GM12878 (cell line): ENCODE measurements at regions not wholly inside any gene's neighbourhood (a gene's known extent, or its start where the extent isn't known, plus 50 kb on each side); places are given as distances from the start of the nearest gene placed in this dataset.

Experiments used
- CTCF ChIP-seq, 3 experiments: IDR thresholded peaks in 2 of 3; conservative IDR thresholded peaks in 1 of 3; 2 replicates each; pipeline ENCODE4 v1.5.1; 2011; ENCODE audit warnings: low read depth in 3 of 3, low read length in 3 of 3, mild to moderate bottlenecking in 3 of 3, control low read depth in 2 of 3, moderate library complexity in 2 of 3, inconsistent platforms in 1 of 3, mixed read lengths in 1 of 3; ENCODE audit not compliant: control insufficient read depth in 2 of 3, insufficient read depth in 1 of 3; ENCODE audit errors: extremely low read depth in 1 of 3
- NFYB ChIP-seq: IDR thresholded peaks from 2 replicates; pipeline ENCODE4 v1.6.1; 2011; ENCODE audit warnings: low read depth, mild to moderate bottlenecking, low read length, improper control_type of control experiment, moderate library complexity; ENCODE audit not compliant: insufficient read depth
- POLR2A ChIP-seq: IDR thresholded peaks from 2 replicates; pipeline ENCODE4 v1.6.1; 2011; ENCODE audit warnings: low read depth, mild to moderate bottlenecking, low read length
- SIX5 ChIP-seq: IDR thresholded peaks from 2 replicates; pipeline ENCODE4 v1.6.1; 2011; ENCODE audit warnings: mild to moderate bottlenecking, low read depth, low read length, moderate library complexity; ENCODE audit not compliant: severe bottlenecking
- YY1 ChIP-seq: IDR thresholded peaks from 2 replicates; pipeline ENCODE4 v1.6.1; 2011; ENCODE audit warnings: low read depth, mild to moderate bottlenecking, low read length
- ZNF24 ChIP-seq: fragments of 450-650 bp; IDR thresholded peaks from 2 replicates; pipeline ENCODE4 v1.6.1; 2017; ENCODE audit warnings: antibody characterized with exemption, mild to moderate bottlenecking

DNA sequence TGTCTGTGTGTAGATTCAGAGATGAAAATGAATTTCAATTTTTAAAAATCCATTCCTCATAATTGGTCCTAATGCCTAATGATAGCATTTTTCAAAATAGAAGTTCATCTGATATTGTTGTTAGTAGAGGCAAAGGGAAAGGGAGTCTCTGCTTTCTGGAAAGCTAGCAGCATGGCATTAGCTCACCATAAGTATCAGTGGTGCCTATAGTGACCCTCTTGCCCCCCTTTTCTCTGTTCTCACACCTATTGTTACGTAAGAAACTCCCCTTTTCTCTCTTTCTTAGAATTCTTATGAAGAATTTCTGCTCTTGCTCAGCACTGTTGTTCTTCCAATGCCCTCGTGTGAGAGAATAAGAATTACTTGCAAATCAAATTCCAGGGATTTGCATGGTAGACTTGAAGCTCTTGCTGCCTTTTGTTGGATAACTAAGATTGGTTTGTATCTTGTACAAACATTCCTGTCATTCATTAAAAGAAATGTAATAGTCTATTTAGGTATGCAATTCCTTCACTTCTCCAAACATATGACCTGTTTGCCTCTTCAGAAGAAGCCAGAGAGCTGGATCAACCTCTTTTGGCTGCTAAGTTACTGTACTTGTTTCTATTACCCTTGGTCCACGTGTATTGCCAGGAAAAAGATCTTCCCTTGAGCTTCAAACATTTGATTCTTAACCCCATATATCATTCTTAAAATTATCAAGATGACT is 69.2 kb upstream of the MAGI3 start:
- TF ChIP-seq POLR2A = no peak
- no peak for TF ChIP-seq YY1
- no peak for TF ChIP-seq CTCF (IDR thresholded peaks at IDR 0.05 in 2 of 3, conservative IDR thresholded peaks at IDR 0.05 in 1 of 3; ENCODE audit: control insufficient read depth in 2 of 3, extremely low read depth in 1 of 3, insufficient read depth in 1 of 3, low read depth in 3 of 3, low read length in 3 of 3)
- TF ChIP-seq NFYB = no peak
- no peak for TF ChIP-seq ZNF24
- no peak for TF ChIP-seq SIX5
